ENCODE measurements at regions not wholly inside any gene's neighbourhood (a gene's known extent, or its start where the extent isn't known, plus 50 kb on each side); places are given as distances from the start of the nearest gene placed in this dataset.

DNA sequence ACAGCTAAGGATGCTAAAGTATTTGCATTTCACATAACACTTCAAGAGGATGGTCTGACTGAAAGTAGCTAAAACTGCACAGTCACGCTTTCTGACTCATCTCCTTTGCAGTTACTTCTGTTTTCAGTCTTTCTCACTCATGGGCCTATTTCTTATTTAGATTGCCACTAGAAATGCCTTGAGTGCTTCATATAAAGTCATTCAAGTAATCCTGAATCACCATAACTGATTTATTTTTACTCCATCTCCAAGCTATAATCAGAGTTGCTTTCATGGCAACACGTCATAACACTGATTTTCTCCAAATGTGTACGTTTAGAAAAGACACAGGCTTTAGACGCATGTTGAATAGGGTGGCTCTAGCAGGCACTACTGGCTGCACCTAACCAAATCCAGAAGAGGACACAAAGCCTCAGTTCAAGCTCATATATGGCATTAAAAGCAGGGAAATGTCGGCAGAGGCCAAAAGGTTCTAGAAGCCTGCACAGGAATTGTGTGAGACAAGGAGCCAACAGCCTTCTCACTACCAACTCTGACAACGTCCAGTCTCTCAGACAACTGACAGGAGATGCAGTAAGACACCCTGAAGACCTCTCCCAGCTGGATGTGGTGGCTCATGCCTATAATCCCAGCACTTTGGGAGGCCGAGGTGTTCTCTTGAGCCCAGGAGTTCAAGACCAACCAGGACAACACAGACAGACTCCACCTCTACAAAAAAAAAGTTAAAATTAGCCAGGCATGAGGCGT lies 64.1 kb upstream of the BEND6 start:
- no peak for TF ChIP-seq ZFX (IDR thresholded peaks at IDR 0.05)
- TF ChIP-seq, protein P1, sequence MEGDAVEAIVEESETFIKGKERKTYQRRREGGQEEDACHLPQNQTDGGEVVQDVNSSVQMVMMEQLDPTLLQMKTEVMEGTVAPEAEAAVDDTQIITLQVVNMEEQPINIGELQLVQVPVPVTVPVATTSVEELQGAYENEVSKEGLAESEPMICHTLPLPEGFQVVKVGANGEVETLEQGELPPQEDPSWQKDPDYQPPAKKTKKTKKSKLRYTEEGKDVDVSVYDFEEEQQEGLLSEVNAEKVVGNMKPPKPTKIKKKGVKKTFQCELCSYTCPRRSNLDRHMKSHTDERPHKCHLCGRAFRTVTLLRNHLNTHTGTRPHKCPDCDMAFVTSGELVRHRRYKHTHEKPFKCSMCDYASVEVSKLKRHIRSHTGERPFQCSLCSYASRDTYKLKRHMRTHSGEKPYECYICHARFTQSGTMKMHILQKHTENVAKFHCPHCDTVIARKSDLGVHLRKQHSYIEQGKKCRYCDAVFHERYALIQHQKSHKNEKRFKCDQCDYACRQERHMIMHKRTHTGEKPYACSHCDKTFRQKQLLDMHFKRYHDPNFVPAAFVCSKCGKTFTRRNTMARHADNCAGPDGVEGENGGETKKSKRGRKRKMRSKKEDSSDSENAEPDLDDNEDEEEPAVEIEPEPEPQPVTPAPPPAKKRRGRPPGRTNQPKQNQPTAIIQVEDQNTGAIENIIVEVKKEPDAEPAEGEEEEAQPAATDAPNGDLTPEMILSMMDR (conservative IDR thresholded peaks at IDR 0.05) = no peak
- no peak overlapping the region for H3K27ac ChIP-seq

DNA sequence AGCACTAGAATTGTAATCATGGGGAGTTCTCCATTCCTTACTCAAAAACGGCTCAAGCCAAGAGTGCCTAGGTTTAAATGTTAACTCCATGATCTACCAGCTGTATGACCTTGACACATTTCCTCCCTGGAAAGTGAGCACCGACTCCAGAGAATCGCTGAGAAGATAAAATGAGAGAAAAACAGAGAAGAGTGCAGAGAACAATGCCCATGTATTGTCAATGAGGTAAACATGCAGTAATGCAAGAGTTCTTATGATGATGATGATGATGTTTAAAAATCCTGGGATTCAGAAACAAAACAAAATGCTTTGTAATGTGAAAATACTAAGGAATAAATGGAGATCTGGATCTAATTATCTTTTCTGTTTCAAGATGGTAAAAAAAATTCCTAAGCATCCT lies 64.8 kb upstream of the BEND6 start:
- no peak overlapping the region for H3K27ac ChIP-seq
- TF ChIP-seq, protein P1 (conservative IDR thresholded peaks at IDR 0.05) = no peak
- no peak for TF ChIP-seq ZFX (IDR thresholded peaks at IDR 0.05)

DNA sequence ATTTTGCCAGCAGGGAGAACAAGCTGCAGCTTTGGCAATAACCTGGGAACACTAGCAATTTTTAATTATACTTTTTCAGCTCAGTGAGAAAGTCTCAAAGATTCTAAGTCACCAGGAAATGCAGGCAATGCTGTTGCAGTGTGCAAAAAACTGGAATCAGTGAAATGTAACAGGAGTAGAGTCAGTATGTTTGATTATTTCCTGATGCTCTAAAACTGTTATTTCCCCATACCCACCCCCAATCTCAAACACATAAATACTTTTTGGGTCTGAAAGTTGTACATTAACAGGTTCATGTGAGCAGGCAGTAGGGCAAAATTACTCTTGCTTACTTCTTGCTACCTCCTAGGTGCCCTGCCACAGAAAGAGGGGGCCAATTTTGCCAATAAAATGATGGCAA lies 65.4 kb upstream of the BEND6 start:
- H3K27ac ChIP-seq = no peak overlapping the region
- TF ChIP-seq, protein P1 (conservative IDR thresholded peaks at IDR 0.05) = no peak
- no peak for TF ChIP-seq ZFX (IDR thresholded peaks at IDR 0.05)

DNA sequence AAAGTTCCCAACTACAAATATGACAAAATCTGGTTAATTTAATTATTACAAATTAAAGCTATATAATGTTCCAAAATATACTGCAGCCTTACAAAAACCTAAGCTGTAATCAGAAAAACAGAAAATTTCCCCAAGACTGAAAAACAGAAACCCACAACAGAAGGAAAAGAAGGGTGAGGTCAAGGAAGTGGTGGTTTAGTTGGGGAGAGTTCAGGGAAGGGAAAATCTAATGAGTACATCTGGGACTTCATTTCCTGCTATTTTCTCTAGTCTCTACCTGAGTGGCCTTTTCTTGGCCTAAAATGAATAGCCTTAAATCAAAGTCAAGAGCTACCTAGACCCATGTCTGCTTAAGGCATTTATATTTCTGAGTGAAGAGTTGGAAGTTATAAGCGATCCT lies 66.2 kb upstream of the BEND6 start:
- H3K27ac ChIP-seq = no peak overlapping the region
- TF ChIP-seq, protein P1 (conservative IDR thresholded peaks at IDR 0.05) = no peak
- no peak for TF ChIP-seq ZFX (IDR thresholded peaks at IDR 0.05)

DNA sequence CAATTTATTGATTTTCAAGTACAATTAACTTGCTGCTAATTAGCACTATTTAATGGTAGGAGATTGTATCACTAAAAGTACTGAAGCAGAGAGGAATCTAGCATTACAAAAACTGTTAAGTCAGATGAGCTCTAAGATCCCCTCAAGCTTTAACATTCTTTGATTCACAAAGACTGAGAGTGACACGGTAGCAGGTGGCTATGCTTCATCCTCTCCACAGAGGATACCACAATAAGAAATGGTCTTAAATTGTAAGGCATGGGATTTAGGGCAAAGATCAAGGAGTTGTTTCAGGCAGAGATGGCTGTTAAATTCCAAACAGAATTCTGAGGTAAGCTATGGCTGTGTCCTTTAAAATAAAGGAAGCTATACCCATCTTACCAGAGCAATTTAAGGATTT lies 67.8 kb upstream of the BEND6 start:
- no peak overlapping the region for H3K27ac ChIP-seq

DNA sequence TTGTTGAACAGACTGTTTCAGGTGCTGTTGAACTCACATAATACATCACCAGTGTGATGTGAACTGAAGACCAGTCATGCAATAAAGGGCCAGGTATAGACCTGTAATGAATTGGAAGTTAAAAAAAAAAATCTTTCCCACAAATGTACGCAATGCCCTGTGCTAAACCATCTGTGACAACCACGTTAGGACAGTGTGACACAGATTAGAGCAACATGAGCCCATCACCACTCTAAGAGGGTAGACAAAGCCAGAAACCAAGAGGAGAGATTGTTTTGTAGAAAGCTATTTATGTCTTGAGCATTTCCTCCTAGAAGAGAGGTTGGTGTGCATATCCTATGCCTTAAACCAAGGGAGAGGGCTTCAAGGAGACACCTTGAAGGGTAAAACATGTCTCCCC lies 77.0 kb upstream of the BEND6 start:
- H3K27ac ChIP-seq = no peak overlapping the region
- TF ChIP-seq, protein P1 (conservative IDR thresholded peaks at IDR 0.05) = no peak
- TF ChIP-seq ZFX (IDR thresholded peaks at IDR 0.05) = no peak

More for the DNA sequence above, 67.8 kb upstream of the BEND6 start:
- no peak for TF ChIP-seq ZFX (IDR thresholded peaks at IDR 0.05)
- TF ChIP-seq, protein P1 (conservative IDR thresholded peaks at IDR 0.05) = no peak

DNA sequence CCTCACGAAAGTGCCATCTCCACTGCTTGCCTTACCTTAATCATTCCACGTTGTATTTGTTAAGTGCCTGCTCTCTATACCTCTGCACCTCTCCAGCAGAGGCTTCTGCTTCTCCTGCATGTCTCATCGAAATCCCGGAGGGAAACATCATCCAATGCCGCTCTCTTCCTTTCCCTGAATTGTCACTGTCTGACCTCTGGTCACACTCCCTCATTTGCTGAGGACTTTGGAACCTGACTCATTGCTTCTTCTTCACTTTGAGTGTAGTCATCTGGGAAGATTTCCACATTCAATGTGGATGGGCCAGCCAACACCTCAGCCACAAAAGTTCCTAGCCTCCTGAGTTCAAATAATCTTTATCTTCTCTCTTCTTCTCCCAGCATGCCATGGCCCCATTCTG lies 78.9 kb upstream of the BEND6 start:
- TF ChIP-seq, protein P1 (conservative IDR thresholded peaks at IDR 0.05) = no peak
- TF ChIP-seq ZFX (IDR thresholded peaks at IDR 0.05) = no peak
- no peak overlapping the region for H3K27ac ChIP-seq
